GM23338 (cell line): ENCODE measurements at regions not wholly inside any gene's neighbourhood (a gene's known extent, or its start where the extent isn't known, plus 50 kb on each side); places are given as distances from the start of the nearest gene placed in this dataset.

Experiments
- EZH2 ChIP-seq: fragments of 200-600 bp; sonication (generic); IDR thresholded peaks from one replicate; pipeline ENCODE4 v1.8.0; 2017; ENCODE audit warnings: antibody characterized with exemption, mild to moderate bottlenecking, low read depth; ENCODE audit not compliant: unreplicated experiment
- EZH2phosphoT487 ChIP-seq: fragments of 200-600 bp; sonication (generic); IDR thresholded peaks from one replicate; pipeline ENCODE4 v1.8.1; 2018; ENCODE audit warnings: antibody characterized with exemption; ENCODE audit not compliant: unreplicated experiment
- JUNB ChIP-seq: IDR thresholded peaks from one replicate; pipeline ENCODE4 v1.6.1; 2016; ENCODE audit warnings: antibody characterized with exemption; ENCODE audit not compliant: unreplicated experiment
- NANOG ChIP-seq: IDR thresholded peaks from 2 replicates; pipeline ENCODE4 v1.6.1; 2016; ENCODE audit warnings: antibody characterized with exemption, borderline replicate concordance
- POLR2AphosphoS5 ChIP-seq: IDR thresholded peaks from 2 replicates; pipeline ENCODE4 v1.6.1; 2016; ENCODE audit warnings: antibody characterized with exemption, low read depth
- REST ChIP-seq: IDR thresholded peaks from one replicate; pipeline ENCODE4 v1.6.1; 2018; ENCODE audit warnings: antibody characterized with exemption; ENCODE audit not compliant: unreplicated experiment
- ZNF114 ChIP-seq: fragments of 250-450 bp; sonication (Bioruptor Pico); IDR thresholded peaks from 2 replicates; pipeline ENCODE4 v1.5.0; 2020; ENCODE audit warnings: mild to moderate bottlenecking, moderate library complexity
- ZNF462 ChIP-seq: fragments of 250-450 bp; sonication (Bioruptor Pico); IDR thresholded peaks from 2 replicates; pipeline ENCODE4 v1.5.0; 2020; ENCODE audit warnings: mild to moderate bottlenecking, moderate library complexity
- TF ChIP-seq, protein P1 (sequence below), 2 experiments: fragments of 200-600 bp in 1 of 2; sonication (generic) in 1 of 2; conservative IDR thresholded peaks; 2 replicates each; pipeline versions ENCODE4 v1.5.1 to v1.6.1; 2016 to 2017; ENCODE audit warnings: antibody characterized with exemption in 2 of 2, low read depth in 2 of 2, mild to moderate bottlenecking in 2 of 2, moderate library complexity in 1 of 2
- TF ChIP-seq, protein P2 (sequence below): IDR thresholded peaks from 2 replicates; pipeline ENCODE4 v1.6.1; 2016; ENCODE audit warnings: antibody characterized with exemption

- TF ChIP-seq EZH2 (no peak), ZNF462 (peak; percentile 77; the same call in 1 of the 2 replicates), POLR2AphosphoS5 (no peak), ZNF114 (CRISPR knock-in tag) (no peak), REST (no peak), EZH2phosphoT487 (no peak), NANOG (peak; percentile 52; the same call in 1 of the 2 replicates), JUNB (no peak)
- TF ChIP-seq, protein P1, sequence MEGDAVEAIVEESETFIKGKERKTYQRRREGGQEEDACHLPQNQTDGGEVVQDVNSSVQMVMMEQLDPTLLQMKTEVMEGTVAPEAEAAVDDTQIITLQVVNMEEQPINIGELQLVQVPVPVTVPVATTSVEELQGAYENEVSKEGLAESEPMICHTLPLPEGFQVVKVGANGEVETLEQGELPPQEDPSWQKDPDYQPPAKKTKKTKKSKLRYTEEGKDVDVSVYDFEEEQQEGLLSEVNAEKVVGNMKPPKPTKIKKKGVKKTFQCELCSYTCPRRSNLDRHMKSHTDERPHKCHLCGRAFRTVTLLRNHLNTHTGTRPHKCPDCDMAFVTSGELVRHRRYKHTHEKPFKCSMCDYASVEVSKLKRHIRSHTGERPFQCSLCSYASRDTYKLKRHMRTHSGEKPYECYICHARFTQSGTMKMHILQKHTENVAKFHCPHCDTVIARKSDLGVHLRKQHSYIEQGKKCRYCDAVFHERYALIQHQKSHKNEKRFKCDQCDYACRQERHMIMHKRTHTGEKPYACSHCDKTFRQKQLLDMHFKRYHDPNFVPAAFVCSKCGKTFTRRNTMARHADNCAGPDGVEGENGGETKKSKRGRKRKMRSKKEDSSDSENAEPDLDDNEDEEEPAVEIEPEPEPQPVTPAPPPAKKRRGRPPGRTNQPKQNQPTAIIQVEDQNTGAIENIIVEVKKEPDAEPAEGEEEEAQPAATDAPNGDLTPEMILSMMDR (conservative IDR thresholded peaks at IDR 0.05; ENCODE audit: low read depth in 2 of 2), result peak; percentile 46 to 48
- TF ChIP-seq, protein P2, sequence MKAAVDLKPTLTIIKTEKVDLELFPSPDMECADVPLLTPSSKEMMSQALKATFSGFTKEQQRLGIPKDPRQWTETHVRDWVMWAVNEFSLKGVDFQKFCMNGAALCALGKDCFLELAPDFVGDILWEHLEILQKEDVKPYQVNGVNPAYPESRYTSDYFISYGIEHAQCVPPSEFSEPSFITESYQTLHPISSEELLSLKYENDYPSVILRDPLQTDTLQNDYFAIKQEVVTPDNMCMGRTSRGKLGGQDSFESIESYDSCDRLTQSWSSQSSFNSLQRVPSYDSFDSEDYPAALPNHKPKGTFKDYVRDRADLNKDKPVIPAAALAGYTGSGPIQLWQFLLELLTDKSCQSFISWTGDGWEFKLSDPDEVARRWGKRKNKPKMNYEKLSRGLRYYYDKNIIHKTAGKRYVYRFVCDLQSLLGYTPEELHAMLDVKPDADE, result no peak
Measured at GRCh38 chr10:20369863-20370736, 527.0 kb downstream of the NEBL start.
